Pulmonary artery endothelial cell (primary cell): ENCODE measurements at regions not wholly inside any gene's neighbourhood (a gene's known extent, or its start where the extent isn't known, plus 50 kb on each side); places are given as distances from the start of the nearest gene placed in this dataset.

Experiments
- DNase-seq: peaks from one replicate; pipeline ENCODE4 v3.0.0-alpha.2; 2011; ENCODE audit warnings: low read depth, low spot score

DNA sequence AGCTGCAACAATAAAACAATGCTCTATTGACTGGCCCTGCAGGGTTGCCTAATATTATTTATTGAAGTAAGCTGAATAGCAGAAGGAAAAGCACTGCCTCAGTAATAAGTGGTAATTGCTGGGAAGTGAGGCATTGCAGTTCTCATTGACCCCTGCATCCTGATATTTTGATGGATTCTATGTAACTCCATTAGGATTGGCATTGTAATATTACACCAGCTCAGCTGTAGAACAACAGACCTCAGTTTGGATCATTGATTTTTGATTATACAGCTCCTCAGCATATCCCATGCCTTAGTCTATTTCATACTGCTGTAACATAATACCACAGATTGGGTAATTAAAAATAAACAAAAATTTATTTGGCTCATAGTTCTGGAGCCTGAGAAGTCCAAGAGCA lies 650.6 kb upstream of the SALL1 start:
- DNase-seq = no peak

- no peak for DNase-seq
Observed at GRCh38 chr16:51797669-51798259, 646.7 kb upstream of the SALL1 start.

DNA sequence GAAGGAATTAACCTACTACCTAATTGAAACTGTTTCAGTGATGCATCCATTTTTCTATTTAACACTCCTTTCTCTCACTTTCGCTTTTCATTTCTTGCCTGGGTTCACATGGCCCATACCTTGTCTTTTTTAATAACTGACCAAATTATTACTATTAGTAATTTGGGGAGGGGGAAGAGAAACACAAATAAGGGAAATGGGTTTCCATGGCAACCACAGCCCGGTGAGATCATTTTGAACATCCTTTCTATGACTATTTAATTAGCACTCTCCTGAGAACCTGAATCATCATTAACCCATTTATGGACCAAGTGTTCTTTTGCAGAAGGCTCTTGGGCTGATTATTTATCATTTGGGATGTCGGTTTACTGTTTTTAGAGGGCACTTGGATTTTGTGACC lies 628.2 kb upstream of the SALL1 start:
- no peak for DNase-seq

DNA sequence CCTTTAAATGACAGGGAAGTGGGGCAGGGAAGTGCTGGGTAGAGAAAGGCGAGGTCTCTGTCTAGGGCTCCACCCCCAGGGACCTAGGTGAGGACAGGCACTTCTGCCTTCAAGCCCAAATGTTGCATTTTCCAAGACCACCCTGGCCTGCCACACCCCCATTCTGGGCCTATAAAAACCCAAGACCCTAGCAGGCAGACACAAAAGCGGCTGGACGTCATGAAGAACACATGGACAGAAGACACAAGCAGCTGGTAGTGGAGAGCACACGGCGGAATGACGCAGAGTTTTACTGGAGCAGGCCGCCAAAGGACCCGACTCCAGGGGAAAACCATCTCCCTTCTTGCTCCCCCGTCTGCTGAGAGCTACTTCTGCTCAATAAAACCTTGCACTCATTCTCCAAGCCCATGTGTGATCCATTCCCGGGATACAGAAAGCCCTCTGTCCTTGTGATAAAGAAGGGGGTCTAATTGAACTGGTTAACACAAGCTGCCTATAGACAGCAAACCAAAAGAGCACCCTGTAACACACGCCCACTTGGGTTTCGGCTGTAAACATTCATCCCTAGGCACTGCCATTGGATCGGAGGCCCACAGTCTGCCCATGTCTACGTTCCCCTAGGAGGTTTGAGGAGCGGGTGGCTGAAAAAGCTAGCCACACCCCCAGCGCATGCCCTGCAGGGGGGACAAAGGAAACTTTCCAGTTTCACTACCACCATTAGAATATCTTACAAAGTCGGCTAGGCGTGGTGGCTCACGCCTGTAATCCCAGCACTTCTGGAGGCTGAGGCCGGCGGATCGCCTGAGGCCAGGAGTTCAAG lies 622.2 kb upstream of the SALL1 start:
- no peak for DNase-seq

- no peak for DNase-seq
Observed at GRCh38 chr16:51766739-51767138, 615.7 kb upstream of the SALL1 start.

- no peak for DNase-seq
Observed at GRCh38 chr16:51763072-51763661, 612.1 kb upstream of the SALL1 start.

DNA sequence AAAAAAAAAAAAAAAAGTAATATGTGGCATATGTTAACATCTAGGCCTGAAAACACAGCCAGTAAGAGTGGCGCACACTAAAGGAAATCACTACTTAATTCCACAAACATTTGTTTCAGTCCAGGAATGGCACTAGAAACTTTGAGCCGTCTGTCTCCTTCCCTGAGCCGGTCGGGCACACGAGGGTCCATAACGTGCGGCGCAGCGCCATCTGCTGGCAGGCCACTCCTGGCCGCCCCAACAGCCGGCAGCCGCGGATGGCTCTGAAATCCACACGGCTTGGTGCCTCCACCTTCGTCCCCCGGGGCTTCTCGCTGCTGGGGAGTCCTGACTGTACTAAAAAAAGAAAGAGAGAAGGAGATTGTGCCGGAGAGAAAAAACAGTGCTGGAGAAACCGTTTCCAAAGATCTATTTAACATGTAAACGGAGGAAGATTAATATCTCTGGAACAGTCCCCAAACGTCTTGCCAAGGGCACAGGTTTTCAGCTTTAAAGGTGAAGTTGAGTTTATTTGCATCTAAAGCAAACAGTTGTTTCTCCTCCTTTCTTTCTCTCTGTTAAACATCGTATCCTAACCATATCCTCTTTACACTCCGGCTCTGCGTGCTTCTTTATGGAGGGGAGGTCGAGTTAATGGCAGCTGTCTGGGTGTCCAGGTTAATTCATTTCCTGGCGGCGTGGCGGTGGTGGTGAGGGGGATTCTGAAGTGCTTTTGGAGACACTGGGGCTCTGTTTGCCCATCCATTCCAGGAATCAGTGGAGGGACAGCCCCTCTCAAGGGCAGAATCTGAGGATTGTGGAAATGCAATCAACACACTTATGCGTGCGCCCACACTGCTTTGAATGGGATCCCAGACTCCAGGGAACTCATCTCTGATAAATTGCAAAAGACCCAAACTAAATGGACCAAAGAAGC lies 611.3 kb upstream of the SALL1 start:
- DNase-seq = no peak

GRCh38 chr16:51761001-51761400 lies 609.9 kb upstream of the SALL1 start:
- DNase-seq = no peak

DNA sequence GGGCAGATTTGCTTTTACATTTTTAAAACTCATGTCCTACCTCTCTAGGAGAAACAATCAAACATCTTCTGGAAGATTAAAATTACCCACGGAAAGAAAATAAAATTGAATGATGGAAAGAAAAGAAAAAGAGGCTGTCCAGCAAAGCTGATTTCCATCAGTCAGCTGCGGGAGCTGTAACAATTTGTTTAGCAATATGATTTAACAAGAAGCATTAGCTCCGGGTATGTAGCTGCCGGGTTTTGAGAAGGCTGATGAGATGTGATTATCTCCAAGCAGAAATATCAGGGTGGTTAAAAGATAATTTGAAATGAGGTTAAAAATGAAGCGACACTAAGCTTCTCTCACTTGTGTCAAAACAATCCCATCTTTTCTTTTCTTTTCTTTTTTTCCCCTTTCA lies 608.9 kb upstream of the SALL1 start:
- no peak for DNase-seq

DNA sequence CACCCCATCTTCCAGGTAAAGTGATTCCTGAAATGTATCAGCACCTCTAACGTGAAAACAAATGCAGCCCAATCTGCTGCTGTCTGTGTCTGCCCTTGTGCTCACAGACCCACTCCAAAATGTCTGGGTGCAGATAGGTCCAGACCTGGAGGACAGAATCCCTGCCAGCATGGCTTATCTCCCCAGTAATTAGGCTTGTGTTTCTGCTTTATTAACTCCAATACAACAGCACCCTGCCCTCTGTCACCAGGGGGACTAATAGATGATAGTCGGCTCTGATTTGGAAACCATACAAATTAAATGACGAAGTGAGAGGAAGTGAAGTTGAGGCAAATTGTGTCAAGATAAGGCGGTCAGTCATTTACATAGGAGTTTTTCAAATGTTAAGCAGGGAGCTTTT lies 608.3 kb upstream of the SALL1 start:
- no peak for DNase-seq

GRCh38 chr16:51757921-51758479 lies 606.9 kb upstream of the SALL1 start:
- DNase-seq = no peak

DNA sequence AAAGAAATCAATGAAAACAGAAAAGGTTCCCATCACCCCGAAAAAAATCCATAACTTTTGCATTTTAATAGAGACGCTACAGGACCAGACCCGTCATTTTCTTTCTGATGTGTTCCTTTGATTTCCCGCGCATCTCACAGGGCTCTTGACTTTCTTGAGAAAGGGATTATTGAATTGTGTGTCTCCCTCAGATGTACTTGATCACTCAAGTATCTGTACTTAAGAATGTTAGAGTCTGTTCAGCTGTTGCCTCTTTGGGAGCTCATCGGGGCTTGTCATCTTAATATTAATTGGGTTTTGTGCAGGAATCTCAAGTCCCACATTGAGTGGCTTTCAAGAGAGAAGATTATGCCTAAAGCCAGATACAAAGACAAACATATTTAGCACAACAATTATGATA lies 606.4 kb upstream of the SALL1 start:
- no peak for DNase-seq

DNA sequence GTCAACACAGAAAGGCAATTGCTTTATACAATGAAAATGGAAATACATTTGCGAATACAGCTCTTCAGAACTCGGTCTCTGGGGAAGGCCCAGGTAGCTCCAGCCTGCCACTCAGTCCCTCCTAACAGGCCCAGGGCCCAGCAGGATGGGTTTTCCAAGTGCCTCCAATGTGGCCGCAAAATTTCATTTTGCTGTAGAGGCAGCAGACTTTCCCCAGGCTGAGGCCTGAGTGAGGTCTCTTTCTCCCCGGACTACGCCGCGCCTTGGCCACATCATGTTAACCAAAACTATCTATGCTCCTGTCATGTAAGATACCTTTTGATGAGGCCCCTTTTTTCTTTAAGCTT lies 606.0 kb upstream of the SALL1 start:
- no peak for DNase-seq

- no peak for DNase-seq
Observed at GRCh38 chr16:51756447-51757123, 605.5 kb upstream of the SALL1 start.

DNA sequence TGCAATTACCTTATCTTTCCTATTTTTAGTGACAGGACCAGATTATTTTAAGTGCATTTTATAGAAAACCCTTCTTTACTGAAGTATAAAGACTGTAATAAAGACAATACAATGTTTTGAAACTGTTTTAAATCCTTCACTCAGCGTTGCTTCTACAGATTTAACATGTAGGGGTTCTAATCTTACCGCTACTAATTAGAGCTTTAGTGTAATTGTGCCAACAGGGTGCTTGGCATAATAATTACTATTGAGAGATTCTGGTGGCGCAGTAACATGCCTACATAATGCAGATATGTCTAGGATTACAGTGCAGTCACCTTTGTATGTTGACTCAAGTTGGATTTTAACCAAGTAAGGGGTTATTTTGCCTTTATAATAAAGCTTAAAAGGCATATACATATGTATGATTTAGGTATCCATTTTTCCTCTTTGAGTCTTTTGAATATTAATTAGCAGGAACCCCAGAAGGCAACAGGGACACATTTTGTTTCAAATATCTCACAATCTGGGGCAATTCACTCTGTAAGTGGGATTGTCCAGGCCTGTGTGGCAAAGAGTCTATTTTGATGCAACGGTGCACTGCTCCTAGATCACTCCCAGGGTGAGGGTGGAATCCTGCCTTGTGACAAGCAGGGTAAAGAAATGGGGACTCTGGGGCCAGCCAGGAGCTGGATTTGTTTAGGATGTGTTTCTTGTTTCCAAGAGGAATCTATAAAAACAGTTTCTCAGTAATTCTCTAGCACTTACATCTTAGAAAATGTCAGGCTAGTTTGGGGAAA lies 604.7 kb upstream of the SALL1 start:
- no peak for DNase-seq

- no peak for DNase-seq
Observed at GRCh38 chr16:51755039-51755501, 604.0 kb upstream of the SALL1 start.

DNA sequence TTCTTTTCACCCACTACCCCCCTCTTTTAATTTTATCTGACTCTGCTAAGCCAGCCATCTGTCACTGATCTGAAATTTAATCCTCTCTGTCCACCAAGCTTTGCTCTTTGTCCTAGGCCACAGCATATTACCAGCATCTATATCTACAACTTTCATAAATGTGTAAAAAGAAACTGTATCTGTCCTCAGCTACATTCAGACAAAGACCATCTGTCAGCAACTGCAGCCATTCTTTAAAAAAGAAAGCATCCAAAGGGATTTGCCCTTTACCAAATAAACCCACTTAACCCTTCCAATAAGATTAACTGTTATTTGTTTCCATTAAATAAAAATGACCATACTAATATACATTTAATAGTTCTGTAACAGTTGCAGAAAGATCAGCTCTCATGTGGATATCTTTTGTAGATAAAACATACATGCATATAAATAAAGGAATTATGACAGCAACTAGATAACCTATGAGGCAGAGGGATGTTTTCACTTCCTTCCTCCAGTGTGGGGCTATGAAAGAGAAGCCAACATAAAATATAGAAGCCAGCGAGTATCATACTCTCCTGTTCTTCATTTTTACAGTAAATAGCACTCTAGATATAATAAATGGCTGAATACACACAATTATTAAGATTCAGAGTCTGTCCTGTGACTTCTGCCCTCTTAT lies 602.5 kb upstream of the SALL1 start:
- DNase-seq = no peak

GRCh38 chr16:51752438-51752995 lies 601.4 kb upstream of the SALL1 start:
- DNase-seq = no peak

DNA sequence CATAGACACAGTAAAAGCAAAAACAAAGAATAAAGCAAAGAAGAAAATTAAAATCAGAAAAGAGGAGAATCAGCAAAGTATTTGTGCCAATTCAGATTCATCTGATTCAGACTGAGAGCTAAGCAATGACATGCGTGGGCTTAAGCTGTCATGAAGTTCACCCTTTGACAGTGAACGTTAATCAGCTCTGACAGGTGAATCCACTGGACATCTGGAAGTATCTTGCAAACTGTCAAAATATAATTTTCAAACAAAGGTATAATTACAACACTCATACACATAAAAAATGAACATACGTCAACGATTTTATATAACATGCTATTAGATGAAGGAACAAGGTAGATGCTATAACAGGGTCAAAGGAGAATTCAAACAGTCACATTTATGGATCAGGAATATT lies 596.3 kb upstream of the SALL1 start:
- no peak for DNase-seq
